ENCODE measurements at regions not wholly inside any gene's neighbourhood (a gene's known extent, or its start where the extent isn't known, plus 50 kb on each side); places are given as distances from the start of the nearest gene placed in this dataset.

- DNase-seq, result no peak
These were observed 360.8 kb upstream of the KLHL1 start for GRCh38 chr13:70469077-70469476.

- no peak for DNase-seq
These were observed 349.2 kb upstream of the KLHL1 start for GRCh38 chr13:70457474-70457873.

- no peak for DNase-seq
These were observed 340.6 kb upstream of the KLHL1 start for GRCh38 chr13:70448820-70449219.

DNA sequence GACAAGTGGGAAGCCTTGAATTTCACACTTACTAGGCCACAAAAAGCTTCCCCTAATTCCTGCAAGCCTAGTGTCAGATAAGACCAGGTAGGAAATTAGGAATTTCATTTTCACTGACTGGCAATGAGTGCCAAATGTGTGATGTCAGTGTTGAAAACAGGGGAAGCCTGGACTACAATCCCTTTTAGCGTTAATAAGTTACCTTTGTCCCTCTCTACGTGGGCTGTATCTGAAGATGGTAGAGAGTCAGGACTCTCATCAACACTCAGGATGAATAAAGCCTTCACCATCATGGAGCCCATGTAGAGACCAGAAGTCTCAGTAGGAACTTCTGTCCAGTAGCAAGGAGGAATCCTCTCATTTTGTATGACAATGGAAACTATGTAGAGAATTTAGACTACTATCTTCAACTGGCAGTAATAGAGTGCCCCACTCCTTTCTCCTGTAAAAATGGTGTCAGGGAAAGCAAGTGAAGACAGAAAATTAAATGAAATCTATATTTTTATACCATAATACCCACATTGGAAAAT is 324.1 kb upstream of the KLHL1 start:
- DNase-seq, result no peak

DNA sequence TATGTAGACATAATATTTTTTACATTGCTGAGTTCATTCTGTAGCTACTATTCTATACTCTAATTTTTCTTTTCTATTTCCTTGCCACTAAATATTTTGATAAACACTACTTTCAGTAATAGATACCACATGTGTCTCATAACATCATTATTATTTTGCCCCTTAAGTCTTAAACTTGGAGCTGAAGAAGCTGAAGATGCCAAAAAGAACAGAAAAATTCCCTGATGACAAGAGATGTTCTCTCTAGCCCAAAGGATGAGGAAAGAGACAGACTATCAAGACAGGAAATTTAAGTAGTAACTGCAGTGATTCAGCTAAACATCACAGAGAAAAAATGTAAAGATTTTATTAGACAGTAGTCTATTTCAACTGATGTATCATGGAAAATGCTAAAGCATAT is 322.0 kb upstream of the KLHL1 start:
- DNase-seq, result no peak

DNA sequence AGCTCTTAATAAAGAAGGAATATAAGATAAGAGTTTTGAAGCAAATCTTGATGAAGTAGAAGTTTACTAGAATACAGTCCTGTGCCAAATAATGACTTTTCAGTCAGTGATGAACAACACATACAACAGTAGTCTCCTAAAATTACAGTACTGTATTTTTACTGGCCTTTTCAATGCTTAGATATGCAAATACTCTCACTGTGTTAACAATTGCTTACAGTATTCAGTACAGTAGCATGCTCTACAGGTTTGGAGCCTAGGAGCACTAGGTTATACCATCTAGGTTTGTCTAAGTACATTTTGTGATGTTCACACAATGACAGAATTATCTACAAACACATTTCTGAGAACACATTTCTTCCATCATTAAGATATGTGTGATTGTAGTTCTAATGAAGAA is 316.7 kb upstream of the KLHL1 start:
- DNase-seq, result no peak

GRCh38 chr13:70424428-70424827 is 316.2 kb upstream of the KLHL1 start:
- no peak for DNase-seq

- no peak for DNase-seq
These were observed 306.9 kb upstream of the KLHL1 start for GRCh38 chr13:70415136-70415535.

- no peak for DNase-seq
These were observed 300.6 kb upstream of the KLHL1 start for GRCh38 chr13:70408865-70409264.

DNA sequence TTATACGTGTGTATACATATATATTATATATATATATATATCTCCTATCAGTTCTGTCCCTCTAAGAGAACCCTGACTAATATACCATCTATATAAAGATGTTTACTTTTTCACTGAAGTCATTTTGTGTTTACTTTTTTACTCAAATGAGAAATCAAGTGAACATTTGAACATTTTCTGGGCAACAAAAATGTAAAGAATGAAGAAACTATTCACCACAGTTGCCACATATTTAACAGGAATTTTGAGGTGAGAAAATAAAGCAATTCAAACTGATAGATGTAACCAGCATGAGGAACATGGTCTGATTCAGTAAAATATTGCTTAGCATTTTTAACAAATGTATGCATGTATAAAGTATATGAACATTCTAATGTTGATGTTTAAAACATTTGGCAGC is 299.2 kb upstream of the KLHL1 start:
- no peak for DNase-seq

- no peak for DNase-seq
These were observed 297.0 kb upstream of the KLHL1 start for GRCh38 chr13:70405266-70405665.

GRCh38 chr13:70394031-70394548 is 285.8 kb upstream of the KLHL1 start:
- DNase-seq, result no peak

GRCh38 chr13:70391678-70392077 is 283.4 kb upstream of the KLHL1 start:
- DNase-seq, result peak; percentile 50

DNA sequence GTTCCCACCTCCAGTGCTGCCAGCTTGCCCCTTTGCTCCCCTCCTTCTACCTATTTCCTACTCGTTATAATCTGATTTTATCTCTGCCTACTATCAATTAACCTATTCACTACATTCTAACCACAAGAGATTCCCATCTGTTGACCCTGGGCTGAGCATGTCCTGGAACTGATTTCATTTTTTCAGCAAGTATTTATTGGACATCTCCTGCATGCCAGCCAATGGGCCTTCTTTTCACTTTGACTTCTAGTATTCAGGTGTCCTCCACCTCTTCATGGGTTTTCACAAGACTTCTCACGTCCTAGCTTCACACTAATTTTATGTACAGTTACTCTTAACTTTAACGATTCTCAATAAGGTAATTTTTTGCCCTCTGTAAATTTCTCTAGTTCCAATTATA is 282.7 kb upstream of the KLHL1 start:
- no peak for DNase-seq

DNA sequence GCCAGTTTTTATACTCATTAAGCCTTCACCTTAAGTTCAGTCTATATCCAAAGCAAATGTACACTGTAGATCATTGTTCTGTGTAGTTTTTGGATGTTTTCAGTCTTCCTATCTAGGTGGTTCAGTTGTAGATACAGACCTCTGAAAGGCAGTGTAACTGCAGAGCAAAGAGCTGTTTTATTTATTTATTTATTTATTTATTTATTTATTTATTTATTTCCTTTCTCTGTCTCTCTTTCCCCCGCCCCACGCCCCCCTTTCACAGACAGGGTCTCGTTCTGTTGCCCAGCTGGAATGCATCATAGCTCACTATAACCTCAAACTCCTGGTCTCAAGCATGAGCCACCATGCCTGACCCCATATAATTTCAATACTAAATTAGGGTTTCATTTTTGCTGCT is 281.8 kb upstream of the KLHL1 start:
- no peak for DNase-seq

- DNase-seq, result no peak
These were observed 280.7 kb upstream of the KLHL1 start for GRCh38 chr13:70388935-70389334.

DNA sequence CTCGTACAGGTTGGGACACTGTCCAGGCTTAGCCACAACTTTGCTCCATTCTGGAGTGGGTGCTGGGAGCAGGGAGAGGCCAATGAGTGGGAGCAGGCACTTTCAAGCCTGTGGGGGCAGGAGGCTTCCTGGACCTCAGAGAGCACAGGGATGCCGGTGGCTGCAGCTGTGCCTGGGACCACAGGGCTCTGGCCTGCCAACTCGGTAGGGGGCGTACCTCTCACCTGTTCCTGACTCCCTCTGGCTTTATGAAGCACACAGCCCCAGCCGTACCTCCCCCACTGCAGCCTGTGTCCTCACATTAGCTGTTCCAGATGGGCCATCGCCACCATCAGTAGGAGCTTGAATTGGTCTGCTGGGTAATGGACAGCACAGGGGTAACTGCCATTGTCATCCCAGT is 278.7 kb upstream of the KLHL1 start:
- no peak for DNase-seq

GRCh38 chr13:70385852-70386251 is 277.6 kb upstream of the KLHL1 start:
- no peak for DNase-seq

DNA sequence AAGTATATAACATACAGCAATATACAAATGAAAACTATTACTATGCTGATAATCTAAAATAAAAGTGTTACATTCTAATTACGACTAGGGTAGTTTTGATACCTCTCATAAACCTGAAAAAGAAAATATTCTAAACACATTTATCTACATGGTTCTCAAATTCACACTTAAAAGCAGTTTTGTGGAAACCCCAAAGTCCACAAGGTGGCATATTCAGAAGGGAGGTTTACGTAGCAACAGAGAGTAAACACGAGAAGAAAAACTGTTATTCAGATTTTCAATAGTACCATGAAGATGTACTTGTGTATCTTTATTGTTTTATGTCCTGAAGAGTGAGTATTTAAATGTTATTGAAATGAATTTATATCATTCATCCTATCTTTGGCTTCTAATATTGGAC is 275.9 kb upstream of the KLHL1 start:
- DNase-seq, result no peak

GRCh38 chr13:70380809-70381208 is 272.6 kb upstream of the KLHL1 start:
- no peak for DNase-seq

GRCh38 chr13:70375718-70376117 is 267.5 kb upstream of the KLHL1 start:
- no peak for DNase-seq

DNA sequence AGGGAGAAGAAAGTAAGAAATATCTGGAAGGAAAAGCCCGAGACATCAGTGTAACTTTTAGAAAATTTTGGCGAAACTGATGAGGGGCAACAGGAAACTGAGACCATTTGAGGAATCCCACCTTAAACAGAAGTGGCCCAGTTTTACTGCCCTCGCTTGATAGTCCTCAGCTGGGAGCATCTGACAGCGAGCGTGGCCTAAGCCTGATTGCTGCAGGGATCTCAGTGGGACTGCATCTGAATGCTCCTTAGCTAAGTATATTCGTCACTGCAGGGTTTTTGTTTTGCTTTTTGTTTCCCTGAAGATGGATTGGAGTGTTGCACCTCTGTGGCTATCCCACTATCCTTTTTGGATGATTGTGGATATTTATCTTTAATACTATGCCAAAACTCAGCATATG is 262.7 kb upstream of the KLHL1 start:
- no peak for DNase-seq

DNA sequence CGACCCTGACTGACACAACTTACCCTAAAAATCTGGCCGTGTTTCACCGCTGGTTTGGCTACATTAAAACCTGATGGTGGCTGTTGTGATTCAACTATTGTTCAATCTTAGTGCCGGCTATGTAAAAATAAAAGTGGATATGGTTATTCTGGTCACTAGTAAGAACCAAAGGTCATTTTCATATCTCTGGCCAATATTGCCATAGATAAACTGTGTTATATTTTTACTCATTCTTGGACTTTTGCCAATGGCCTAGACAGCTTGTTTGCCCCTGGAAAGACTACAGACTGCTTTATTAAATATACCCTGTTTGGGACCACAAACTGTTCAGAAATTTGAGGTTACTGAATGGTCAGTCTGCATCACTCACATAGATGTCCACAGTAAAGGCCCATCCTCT is 258.5 kb upstream of the KLHL1 start:
- DNase-seq, result no peak

DNA sequence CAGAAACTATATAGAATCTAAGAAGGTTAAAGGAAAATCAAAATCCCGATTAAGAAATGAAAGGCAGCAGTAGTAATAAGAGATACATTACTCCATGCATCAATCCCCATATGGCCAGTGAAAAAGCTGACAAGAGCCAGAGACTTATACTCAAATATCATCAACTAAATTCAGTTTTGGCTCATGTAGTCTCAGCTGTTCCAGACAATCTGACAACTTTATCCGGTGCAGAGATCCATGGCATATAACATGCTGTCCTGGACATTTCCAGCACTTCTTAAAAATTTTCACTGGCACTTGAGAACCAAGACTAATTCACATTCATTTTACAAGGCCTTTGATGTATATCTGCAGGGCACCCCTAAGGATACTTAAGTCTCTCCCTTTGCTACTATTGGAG is 255.7 kb upstream of the KLHL1 start:
- DNase-seq, result no peak

GRCh38 chr13:70362820-70363570 is 254.7 kb upstream of the KLHL1 start:
- no peak for DNase-seq
